ENCODE measurements at regions not wholly inside any gene's neighbourhood (a gene's known extent, or its start where the extent isn't known, plus 50 kb on each side); places are given as distances from the start of the nearest gene placed in this dataset.

DNA sequence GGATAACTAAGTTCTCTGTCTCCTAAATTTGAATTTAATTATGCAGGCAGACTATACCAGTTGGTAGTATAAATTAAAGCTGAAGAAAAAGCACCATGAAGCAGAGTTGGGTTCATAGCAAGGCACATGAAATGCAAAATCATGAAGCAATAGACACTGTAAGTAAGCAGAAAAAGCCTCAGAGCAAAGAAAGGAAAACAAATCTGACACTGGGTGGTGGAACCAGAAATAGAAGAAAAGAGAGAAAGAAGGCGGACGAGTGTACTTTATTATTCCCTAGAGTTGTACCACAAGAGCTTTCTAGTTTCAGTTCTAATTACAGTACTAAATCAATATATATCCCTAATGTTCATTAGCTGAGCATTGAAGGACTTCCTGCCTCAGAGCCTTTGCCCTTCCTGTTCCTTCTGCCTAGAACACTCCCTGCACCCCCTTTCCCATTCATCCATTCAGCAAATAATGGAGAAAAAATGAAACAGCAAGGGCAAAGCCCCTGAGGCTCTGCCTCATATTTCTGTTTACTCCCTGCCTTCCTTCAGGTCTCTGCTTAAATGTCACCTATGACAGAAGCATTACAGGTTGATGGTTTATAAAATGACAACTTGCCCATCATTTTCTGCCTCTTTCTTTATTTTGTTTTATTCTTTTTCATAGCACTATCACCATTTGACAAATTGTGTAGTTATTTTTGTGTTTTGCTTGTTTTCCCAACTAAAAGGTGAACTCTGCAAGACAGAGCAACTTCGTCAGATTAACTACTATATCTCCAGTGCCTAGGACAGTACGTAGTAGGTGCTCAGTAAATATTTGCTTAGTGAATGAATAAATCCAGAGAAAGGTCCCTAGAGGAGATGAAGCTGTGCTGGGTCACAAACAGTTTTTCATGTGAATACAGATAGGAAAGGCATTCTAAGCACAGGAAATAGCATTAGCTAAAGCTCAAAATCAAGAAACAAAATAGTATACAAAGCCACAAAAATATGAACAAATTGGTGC, 154.0 kb upstream of the RASGEF1B start:
- Histone ChIP-seq H3K4me3 (no peak overlapping the region), H3K36me3 (no peaks in the 10 kb centered on the region), H3K4me1 (peaks cover 0 to 28% (median 16%) of the 10 kb centered on the region in 6 donors), H3K27me3 (replicated peaks in 1 of 7) (no peaks in the 10 kb centered on the region), H3K9me3 (no peaks in the 10 kb centered on the region), H3K27ac (peak overlapping the region in 2 of 8 donors; percentile 26 to 28)
- WGBS, 5 donors: 64 to 77% (median 72%) methylated on average over 4 of the region's 4 CpGs
- intact Hi-C loops (cut with DNase I; ENCODE audit: low total_unique reads): no loop called here
- DNase-seq: no peak
- no peak for TF ChIP-seq POLR2A (IDR thresholded peaks at IDR 0.05)

DNA sequence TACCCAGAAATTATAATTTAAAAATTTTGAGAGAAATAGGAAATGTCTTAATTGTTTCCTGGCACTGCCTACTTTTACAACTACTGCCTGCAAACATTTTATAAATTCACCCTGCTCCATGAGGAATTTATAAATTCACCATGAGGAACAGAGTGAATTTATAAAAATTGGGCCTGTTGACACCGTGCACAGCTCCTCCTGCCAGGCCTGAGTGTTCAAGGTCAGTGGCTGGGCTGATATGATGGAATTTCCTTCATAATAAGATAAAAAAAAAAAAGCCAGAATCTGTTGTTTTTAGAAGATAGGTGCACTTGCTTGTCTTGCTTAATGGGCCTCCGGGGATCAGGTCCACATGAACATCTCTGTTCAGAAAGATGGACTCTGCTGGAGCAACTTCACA, 151.7 kb upstream of the RASGEF1B start:
- WGBS, 5 donors: 29 to 42% (median 38%) methylated on average over 2 of the region's 2 CpGs
- no peaks in the 10 kb centered on the region for H3K27me3 ChIP-seq (replicated peaks in 1 of 7)
- H3K27ac ChIP-seq: no peak overlapping the region
- TF ChIP-seq POLR2A (IDR thresholded peaks at IDR 0.05): no peak
- TF ChIP-seq, protein P1, sequence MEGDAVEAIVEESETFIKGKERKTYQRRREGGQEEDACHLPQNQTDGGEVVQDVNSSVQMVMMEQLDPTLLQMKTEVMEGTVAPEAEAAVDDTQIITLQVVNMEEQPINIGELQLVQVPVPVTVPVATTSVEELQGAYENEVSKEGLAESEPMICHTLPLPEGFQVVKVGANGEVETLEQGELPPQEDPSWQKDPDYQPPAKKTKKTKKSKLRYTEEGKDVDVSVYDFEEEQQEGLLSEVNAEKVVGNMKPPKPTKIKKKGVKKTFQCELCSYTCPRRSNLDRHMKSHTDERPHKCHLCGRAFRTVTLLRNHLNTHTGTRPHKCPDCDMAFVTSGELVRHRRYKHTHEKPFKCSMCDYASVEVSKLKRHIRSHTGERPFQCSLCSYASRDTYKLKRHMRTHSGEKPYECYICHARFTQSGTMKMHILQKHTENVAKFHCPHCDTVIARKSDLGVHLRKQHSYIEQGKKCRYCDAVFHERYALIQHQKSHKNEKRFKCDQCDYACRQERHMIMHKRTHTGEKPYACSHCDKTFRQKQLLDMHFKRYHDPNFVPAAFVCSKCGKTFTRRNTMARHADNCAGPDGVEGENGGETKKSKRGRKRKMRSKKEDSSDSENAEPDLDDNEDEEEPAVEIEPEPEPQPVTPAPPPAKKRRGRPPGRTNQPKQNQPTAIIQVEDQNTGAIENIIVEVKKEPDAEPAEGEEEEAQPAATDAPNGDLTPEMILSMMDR (IDR thresholded peaks at IDR 0.05 in 8 of 11, conservative IDR thresholded peaks at IDR 0.05 in 3 of 11): no peak
- no peak for TF ChIP-seq POLR2AphosphoS5 (IDR thresholded peaks at IDR 0.05)
- intact Hi-C loops (cut with DNase I; ENCODE audit: low total_unique reads): no loop called here
- no peak overlapping the region for H3K4me3 ChIP-seq
- peaks cover 0 to 28% (median 16%) of the 10 kb centered on the region in 6 donors for H3K4me1 ChIP-seq
- H3K36me3 ChIP-seq: no peaks in the 10 kb centered on the region
- peaks cover 0 to 3% (median 0%) of the 10 kb centered on the region in 8 donors for H3K9me3 ChIP-seq
- no peak for DNase-seq

GRCh38 chr4:81622474-81623184, 150.9 kb upstream of the RASGEF1B start:
- intact Hi-C loops (cut with DNase I; ENCODE audit: low total_unique reads): no loop called here
- no peaks in the 10 kb centered on the region for H3K36me3 ChIP-seq
- no peak for DNase-seq
- H3K4me3 ChIP-seq: no peak overlapping the region
- peaks cover 0 to 3% (median 0%) of the 10 kb centered on the region in 8 donors for H3K9me3 ChIP-seq
- no peak overlapping the region for H3K27ac ChIP-seq
- no peaks in the 10 kb centered on the region for H3K27me3 ChIP-seq (replicated peaks in 1 of 7)
- TF ChIP-seq POLR2AphosphoS5 (IDR thresholded peaks at IDR 0.05): no peak
- TF ChIP-seq POLR2A (IDR thresholded peaks at IDR 0.05): no peak
- TF ChIP-seq, protein P1 (IDR thresholded peaks at IDR 0.05 in 8 of 11, conservative IDR thresholded peaks at IDR 0.05 in 3 of 11): no peak
- H3K4me1 ChIP-seq: peaks cover 0 to 28% (median 16%) of the 10 kb centered on the region in 6 donors

GRCh38 chr4:81622028-81622427, 150.3 kb upstream of the RASGEF1B start:
- DNase-seq: no peak
- H3K36me3 ChIP-seq: no peaks in the 10 kb centered on the region

More at GRCh38 chr4:81622028-81622427, 150.3 kb upstream of the RASGEF1B start:
- intact Hi-C loops (cut with DNase I; ENCODE audit: low total_unique reads): no loop called here
- H3K27me3 ChIP-seq (replicated peaks in 1 of 7): no peaks in the 10 kb centered on the region
- H3K4me1 ChIP-seq: peaks cover 0 to 28% (median 16%) of the 10 kb centered on the region in 6 donors
- WGBS, 5 donors: 59 to 64% (median 62%) methylated on average over 3 of the region's 3 CpGs
- H3K27ac ChIP-seq: no peak overlapping the region
- peaks cover 0 to 3% (median 0%) of the 10 kb centered on the region in 8 donors for H3K9me3 ChIP-seq
- H3K4me3 ChIP-seq: no peak overlapping the region
- no peak for TF ChIP-seq POLR2AphosphoS5 (IDR thresholded peaks at IDR 0.05)
- TF ChIP-seq, protein P1 (IDR thresholded peaks at IDR 0.05 in 8 of 11, conservative IDR thresholded peaks at IDR 0.05 in 3 of 11): no peak
- no peak for TF ChIP-seq POLR2A (IDR thresholded peaks at IDR 0.05)

Measured in spleen (tissue), 11 donors.